GM12874 (cell line): ENCODE measurements at regions not wholly inside any gene's neighbourhood (a gene's known extent, or its start where the extent isn't known, plus 50 kb on each side); places are given as distances from the start of the nearest gene placed in this dataset.

Experiments used
- TF ChIP-seq, protein P1 (sequence below): IDR thresholded peaks from 2 replicates; pipeline ENCODE4 v1.5.1; 2011; ENCODE audit warnings: low read depth, mild to moderate bottlenecking, control low read depth, low read length, moderate library complexity; ENCODE audit not compliant: insufficient read depth

DNA sequence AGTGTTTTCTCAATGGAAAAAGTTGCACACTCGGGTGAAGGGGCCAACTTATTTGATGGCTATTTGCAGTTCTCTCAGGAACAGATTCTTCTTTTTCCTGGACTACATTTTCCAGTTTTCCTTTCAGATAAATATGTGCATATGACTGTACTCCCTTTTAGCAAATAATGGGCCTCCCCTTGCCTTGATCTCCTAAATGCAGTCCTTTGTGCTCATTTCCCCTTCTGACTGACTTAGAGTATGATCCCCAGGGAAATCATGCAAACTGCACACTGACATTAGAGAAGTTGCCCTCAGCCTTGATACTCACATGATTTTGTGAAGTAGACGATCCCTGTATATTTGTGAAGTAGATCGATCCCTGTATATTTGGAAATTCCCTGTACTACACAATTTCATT lies 492.9 kb upstream of the NOVA1 start:
- TF ChIP-seq, protein P1, sequence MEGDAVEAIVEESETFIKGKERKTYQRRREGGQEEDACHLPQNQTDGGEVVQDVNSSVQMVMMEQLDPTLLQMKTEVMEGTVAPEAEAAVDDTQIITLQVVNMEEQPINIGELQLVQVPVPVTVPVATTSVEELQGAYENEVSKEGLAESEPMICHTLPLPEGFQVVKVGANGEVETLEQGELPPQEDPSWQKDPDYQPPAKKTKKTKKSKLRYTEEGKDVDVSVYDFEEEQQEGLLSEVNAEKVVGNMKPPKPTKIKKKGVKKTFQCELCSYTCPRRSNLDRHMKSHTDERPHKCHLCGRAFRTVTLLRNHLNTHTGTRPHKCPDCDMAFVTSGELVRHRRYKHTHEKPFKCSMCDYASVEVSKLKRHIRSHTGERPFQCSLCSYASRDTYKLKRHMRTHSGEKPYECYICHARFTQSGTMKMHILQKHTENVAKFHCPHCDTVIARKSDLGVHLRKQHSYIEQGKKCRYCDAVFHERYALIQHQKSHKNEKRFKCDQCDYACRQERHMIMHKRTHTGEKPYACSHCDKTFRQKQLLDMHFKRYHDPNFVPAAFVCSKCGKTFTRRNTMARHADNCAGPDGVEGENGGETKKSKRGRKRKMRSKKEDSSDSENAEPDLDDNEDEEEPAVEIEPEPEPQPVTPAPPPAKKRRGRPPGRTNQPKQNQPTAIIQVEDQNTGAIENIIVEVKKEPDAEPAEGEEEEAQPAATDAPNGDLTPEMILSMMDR, result no peak

DNA sequence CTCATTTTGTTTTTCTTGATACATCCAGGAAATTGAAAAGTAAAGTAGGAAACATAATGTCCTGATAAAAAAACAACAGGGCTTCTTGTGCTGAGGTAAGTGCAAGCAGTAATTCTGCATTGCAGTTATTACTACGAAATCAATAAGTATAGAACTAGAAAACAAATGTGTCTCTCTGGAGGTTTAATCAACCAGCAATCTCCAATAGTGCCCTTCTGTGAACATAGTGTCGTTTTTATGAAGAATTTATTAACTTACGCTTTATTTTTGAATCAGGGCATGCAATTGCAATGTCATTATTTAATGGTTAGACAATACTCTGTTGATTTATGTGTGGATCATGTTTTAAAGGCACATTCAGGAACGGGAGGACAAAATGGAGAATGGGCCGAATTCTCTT lies 494.1 kb upstream of the NOVA1 start:
- TF ChIP-seq, protein P1, result no peak

DNA sequence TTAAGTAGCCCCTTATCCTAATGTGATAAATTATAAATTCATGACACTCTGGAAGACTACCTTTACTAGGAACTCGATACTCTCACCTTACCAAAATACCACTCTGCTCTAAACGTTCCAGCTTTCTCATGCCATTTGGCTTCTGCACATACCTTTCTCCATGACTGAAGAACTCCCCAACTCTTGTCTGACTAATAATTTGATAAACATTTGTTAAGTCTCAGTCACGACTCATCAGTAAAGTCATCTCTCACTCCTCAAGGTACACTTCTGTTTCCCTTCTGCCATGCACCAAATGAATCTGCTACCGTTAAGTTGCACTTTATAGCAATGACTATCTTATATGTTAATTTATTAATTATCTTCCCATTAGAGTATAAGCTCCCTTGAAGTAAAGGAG lies 498.3 kb upstream of the NOVA1 start:
- TF ChIP-seq, protein P1, result no peak

DNA sequence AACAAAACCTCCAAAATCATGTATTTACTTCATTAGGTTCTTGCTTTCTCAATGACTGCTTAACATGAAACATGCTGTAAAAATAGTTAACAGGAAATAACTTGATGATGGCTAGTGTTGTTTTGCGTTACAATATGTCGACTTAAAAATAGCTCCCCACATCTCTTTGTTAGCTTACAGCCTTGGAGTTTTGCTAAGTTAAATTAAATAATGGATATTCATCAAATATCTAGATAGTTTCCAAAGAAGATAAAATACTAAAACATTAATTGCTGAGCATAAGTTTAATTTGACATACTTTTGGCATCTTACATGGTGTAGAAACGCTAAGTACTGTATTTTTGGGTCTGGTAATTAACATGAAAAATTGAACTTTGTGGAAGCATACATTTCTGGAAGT lies 500.6 kb upstream of the NOVA1 start:
- TF ChIP-seq, protein P1, result no peak

DNA sequence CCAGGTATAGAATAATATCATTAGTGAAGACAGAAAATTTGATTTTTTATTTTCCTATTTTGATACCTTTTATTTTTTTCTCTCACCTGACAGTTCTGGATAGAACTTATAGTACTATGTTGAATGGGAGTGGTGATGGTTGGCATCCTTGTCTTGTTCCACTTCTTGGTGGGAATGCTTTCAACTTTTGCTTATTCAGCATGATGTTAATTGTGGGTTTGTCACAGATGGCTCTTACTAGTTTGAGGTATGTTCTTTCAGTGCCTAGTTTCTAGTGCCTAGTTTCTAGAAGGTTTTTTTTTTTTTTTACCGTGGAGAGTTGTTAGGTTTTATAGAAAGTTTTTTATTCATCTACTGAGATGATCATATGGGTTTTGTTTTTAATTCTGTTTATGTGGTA lies 516.3 kb upstream of the NOVA1 start:
- TF ChIP-seq, protein P1, result no peak

DNA sequence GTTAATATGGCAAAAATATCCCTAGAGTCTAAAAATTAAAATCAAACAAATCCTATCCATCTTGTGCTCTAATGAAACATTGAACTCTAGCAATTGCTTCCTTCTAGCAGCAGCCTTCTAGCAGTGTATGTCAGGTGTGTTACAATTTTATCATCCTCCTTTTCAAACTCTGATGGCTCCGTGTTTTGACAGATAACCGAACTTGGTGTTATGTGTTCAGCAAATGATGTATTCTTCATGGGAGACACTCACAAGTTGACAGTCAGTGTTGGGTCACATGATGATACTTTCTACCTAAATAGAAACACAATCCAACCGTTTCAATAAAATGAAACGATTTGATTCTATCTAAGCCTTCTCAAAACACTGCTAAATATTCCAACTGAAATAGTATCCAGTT lies 525.3 kb upstream of the NOVA1 start:
- TF ChIP-seq, protein P1, result no peak

DNA sequence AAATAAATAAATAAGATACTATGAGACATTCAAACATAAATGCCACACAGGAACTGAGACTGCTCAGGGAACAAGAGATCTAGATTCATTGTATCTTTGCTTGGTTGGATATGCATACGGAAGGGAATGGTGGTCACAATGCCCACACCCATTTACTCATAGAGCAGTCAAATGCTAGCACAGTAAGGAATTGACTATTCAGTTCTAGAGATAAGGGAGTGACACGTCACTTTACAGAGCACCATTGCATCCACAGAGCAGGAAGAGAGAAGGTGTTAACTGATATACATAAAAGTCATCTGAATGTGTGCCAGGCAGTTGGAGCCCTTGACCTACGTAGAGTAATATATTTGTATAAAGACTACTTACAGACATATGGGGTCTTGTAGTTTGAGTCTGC lies 530.0 kb upstream of the NOVA1 start:
- TF ChIP-seq, protein P1, result no peak

DNA sequence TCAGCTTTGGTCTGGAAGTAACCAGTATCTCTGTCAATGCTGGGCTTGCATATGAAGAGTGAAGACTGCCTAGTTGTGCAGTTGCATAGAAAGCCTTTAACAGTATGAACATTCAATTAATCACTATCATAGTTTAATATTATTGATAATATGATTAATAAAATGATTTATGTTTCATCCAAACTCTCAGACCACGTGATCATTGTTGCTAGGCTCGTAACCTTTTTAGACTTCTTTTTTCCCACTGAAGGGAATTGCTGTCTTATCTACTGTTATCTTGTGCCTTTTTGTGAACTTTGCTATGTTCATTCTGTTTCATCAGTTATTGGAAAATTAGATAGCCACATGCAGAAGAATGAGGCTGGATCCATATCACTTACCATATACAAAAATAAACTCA lies 536.4 kb upstream of the NOVA1 start:
- TF ChIP-seq, protein P1, result no peak
